ENCODE measurements at regions not wholly inside any gene's neighbourhood (a gene's known extent, or its start where the extent isn't known, plus 50 kb on each side); places are given as distances from the start of the nearest gene placed in this dataset.

- intact Hi-C loops (cut with micrococcal nuclease): no loop called here
- no peak for DNase-seq
- no peak overlapping the region for H3K4me3 Mint-ChIP-seq
- ChIA-PET CTCF (no interaction called here), POLR2A (no interaction called here)
- H3K9me3 Mint-ChIP-seq: peaks cover 8% of the 10 kb centered on the region
- H3K27me3 Mint-ChIP-seq: no peaks in the 10 kb centered on the region
- H3K4me1 Mint-ChIP-seq (ENCODE audit: low read depth): no peaks in the 10 kb centered on the region
- no peak overlapping the region for H3K27ac Mint-ChIP-seq
- no peaks in the 10 kb centered on the region for H3K36me3 Mint-ChIP-seq
Observed at GRCh38 chr2:5035057-5035488, 657.1 kb upstream of the SOX11 start.

- intact Hi-C loops (cut with micrococcal nuclease): no loop called here
- POLR2A ChIA-PET: no interaction called here
- CTCF ChIA-PET: no interaction called here
- no peaks in the 10 kb centered on the region for H3K4me1 Mint-ChIP-seq (ENCODE audit: low read depth)
- H3K27ac Mint-ChIP-seq: no peak overlapping the region
- no peaks in the 10 kb centered on the region for H3K36me3 Mint-ChIP-seq
- DNase-seq: no peak
- H3K4me3 Mint-ChIP-seq: no peak overlapping the region
- H3K9me3 Mint-ChIP-seq: peaks cover 4% of the 10 kb centered on the region
- no peaks in the 10 kb centered on the region for H3K27me3 Mint-ChIP-seq
Observed at GRCh38 chr2:5036256-5036655, 655.9 kb upstream of the SOX11 start.

GRCh38 chr2:5039241-5039975 is 652.8 kb upstream of the SOX11 start:
- ChIA-PET POLR2A (no interaction called here), CTCF (no interaction called here)
- Mint-ChIP-seq H3K4me3 (no peak overlapping the region), H3K9me3 (peaks cover 11% of the 10 kb centered on the region), H3K27me3 (no peaks in the 10 kb centered on the region), H3K27ac (no peak overlapping the region), H3K4me1 (ENCODE audit: low read depth) (no peaks in the 10 kb centered on the region), H3K36me3 (no peaks in the 10 kb centered on the region)
- intact Hi-C loops (cut with micrococcal nuclease): no loop called here
- DNase-seq: no peak

- DNase-seq: no peak
- Mint-ChIP-seq H3K36me3 (no peaks in the 10 kb centered on the region), H3K27me3 (no peaks in the 10 kb centered on the region), H3K4me3 (no peak overlapping the region), H3K4me1 (ENCODE audit: low read depth) (no peaks in the 10 kb centered on the region), H3K9me3 (peaks cover 13% of the 10 kb centered on the region), H3K27ac (no peak overlapping the region)
- ChIA-PET CTCF (no interaction called here), POLR2A (no interaction called here)
- intact Hi-C loops (cut with micrococcal nuclease): no loop called here
Observed at GRCh38 chr2:5040571-5040970, 651.6 kb upstream of the SOX11 start.

GRCh38 chr2:5041501-5041900 is 650.7 kb upstream of the SOX11 start:
- intact Hi-C loops (cut with micrococcal nuclease): no loop called here

GRCh38 chr2:5042666-5043440 is 649.3 kb upstream of the SOX11 start:
- H3K4me1 Mint-ChIP-seq (ENCODE audit: low read depth): no peaks in the 10 kb centered on the region
- H3K27me3 Mint-ChIP-seq: no peaks in the 10 kb centered on the region
- intact Hi-C loops (cut with micrococcal nuclease): no loop called here
- H3K4me3 Mint-ChIP-seq: no peak overlapping the region
- peaks cover 9% of the 10 kb centered on the region for H3K9me3 Mint-ChIP-seq
- ChIA-PET POLR2A (no interaction called here), CTCF (no interaction called here)
- H3K27ac Mint-ChIP-seq: no peak overlapping the region
- DNase-seq: no peak
- H3K36me3 Mint-ChIP-seq: no peaks in the 10 kb centered on the region

More at GRCh38 chr2:5041501-5041900, 650.7 kb upstream of the SOX11 start:
- CTCF ChIA-PET: no interaction called here
- Mint-ChIP-seq H3K4me3 (no peak overlapping the region), H3K27ac (no peak overlapping the region), H3K9me3 (peaks cover 13% of the 10 kb centered on the region), H3K27me3 (no peaks in the 10 kb centered on the region), H3K4me1 (ENCODE audit: low read depth) (no peaks in the 10 kb centered on the region), H3K36me3 (no peaks in the 10 kb centered on the region)
- no peak for DNase-seq
- POLR2A ChIA-PET: no interaction called here

GRCh38 chr2:5051300-5051699 is 640.9 kb upstream of the SOX11 start:
- CTCF ChIA-PET: no interaction called here
- Mint-ChIP-seq H3K4me3 (no peak overlapping the region), H3K27me3 (no peaks in the 10 kb centered on the region), H3K9me3 (peaks cover 9% of the 10 kb centered on the region), H3K36me3 (no peaks in the 10 kb centered on the region), H3K27ac (no peak overlapping the region), H3K4me1 (ENCODE audit: low read depth) (no peaks in the 10 kb centered on the region)
- intact Hi-C loops (cut with micrococcal nuclease): no loop called here
- DNase-seq: no peak
- POLR2A ChIA-PET: no interaction called here

- Mint-ChIP-seq H3K4me3 (no peak overlapping the region), H3K36me3 (no peaks in the 10 kb centered on the region), H3K4me1 (ENCODE audit: low read depth) (no peaks in the 10 kb centered on the region), H3K27me3 (no peaks in the 10 kb centered on the region), H3K9me3 (peaks cover 9% of the 10 kb centered on the region), H3K27ac (no peak overlapping the region)
- DNase-seq: no peak
- intact Hi-C loops (cut with micrococcal nuclease): no loop called here
- POLR2A ChIA-PET: no interaction called here
- CTCF ChIA-PET: no interaction called here
Observed at GRCh38 chr2:5052905-5053304, 639.3 kb upstream of the SOX11 start.

GRCh38 chr2:5057891-5058351 is 634.3 kb upstream of the SOX11 start:
- Mint-ChIP-seq H3K9me3 (peaks cover 4% of the 10 kb centered on the region), H3K36me3 (no peaks in the 10 kb centered on the region), H3K4me1 (ENCODE audit: low read depth) (no peaks in the 10 kb centered on the region), H3K4me3 (no peak overlapping the region), H3K27ac (no peak overlapping the region), H3K27me3 (no peaks in the 10 kb centered on the region)
- DNase-seq: no peak
- intact Hi-C loops (cut with micrococcal nuclease): no loop called here
- ChIA-PET POLR2A (no interaction called here), CTCF (no interaction called here)

- DNase-seq: no peak
- no peaks in the 10 kb centered on the region for H3K4me1 Mint-ChIP-seq (ENCODE audit: low read depth)
- H3K4me3 Mint-ChIP-seq: no peak overlapping the region
- CTCF ChIA-PET: no interaction called here
- POLR2A ChIA-PET: no interaction called here
- no peaks in the 10 kb centered on the region for H3K27me3 Mint-ChIP-seq
- H3K27ac Mint-ChIP-seq: no peak overlapping the region
- H3K9me3 Mint-ChIP-seq: peaks cover 7% of the 10 kb centered on the region
- intact Hi-C loops (cut with micrococcal nuclease): no loop called here
- H3K36me3 Mint-ChIP-seq: no peaks in the 10 kb centered on the region
Observed at GRCh38 chr2:5060956-5061355, 631.2 kb upstream of the SOX11 start.

- peaks cover 13% of the 10 kb centered on the region for H3K9me3 Mint-ChIP-seq
- CTCF ChIA-PET: no interaction called here
- no peaks in the 10 kb centered on the region for H3K36me3 Mint-ChIP-seq
- no peak overlapping the region for H3K27ac Mint-ChIP-seq
- intact Hi-C loops (cut with micrococcal nuclease): no loop called here
- H3K4me1 Mint-ChIP-seq (ENCODE audit: low read depth): no peaks in the 10 kb centered on the region
- H3K27me3 Mint-ChIP-seq: no peaks in the 10 kb centered on the region
- H3K4me3 Mint-ChIP-seq: no peak overlapping the region
- DNase-seq: no peak
- POLR2A ChIA-PET: no interaction called here
Observed at GRCh38 chr2:5064687-5065086, 627.5 kb upstream of the SOX11 start.

GRCh38 chr2:5067816-5068215 is 624.4 kb upstream of the SOX11 start:
- no peaks in the 10 kb centered on the region for H3K36me3 Mint-ChIP-seq
- intact Hi-C loops (cut with micrococcal nuclease): no loop called here
- ChIA-PET CTCF (no interaction called here), POLR2A (no interaction called here)
- H3K27me3 Mint-ChIP-seq: no peaks in the 10 kb centered on the region
- peaks cover 15% of the 10 kb centered on the region for H3K9me3 Mint-ChIP-seq
- no peak overlapping the region for H3K4me3 Mint-ChIP-seq
- H3K4me1 Mint-ChIP-seq (ENCODE audit: low read depth): no peaks in the 10 kb centered on the region
- H3K27ac Mint-ChIP-seq: no peak overlapping the region
- DNase-seq: no peak

GRCh38 chr2:5070257-5070656 is 621.9 kb upstream of the SOX11 start:
- no peaks in the 10 kb centered on the region for H3K36me3 Mint-ChIP-seq
- POLR2A ChIA-PET: no interaction called here
- CTCF ChIA-PET: no interaction called here
- H3K9me3 Mint-ChIP-seq: peaks cover 12% of the 10 kb centered on the region
- no peaks in the 10 kb centered on the region for H3K27me3 Mint-ChIP-seq
- no peak overlapping the region for H3K4me3 Mint-ChIP-seq
- no peak overlapping the region for H3K27ac Mint-ChIP-seq
- H3K4me1 Mint-ChIP-seq (ENCODE audit: low read depth): no peaks in the 10 kb centered on the region
- DNase-seq: no peak
- intact Hi-C loops (cut with micrococcal nuclease): no loop called here

Data from activated CD4-positive, alpha-beta memory T cell treated with anti-CD3 and anti-CD28 coated beads for 36 hours (primary cell).